Activated CD4-positive, alpha-beta T cell treated with anti-CD3 and anti-CD28 coated beads, Interleukin-2, amount 50 U/mL, for 48 hours (primary cell): ENCODE measurements at regions not wholly inside any gene's neighbourhood (a gene's known extent, or its start where the extent isn't known, plus 50 kb on each side); places are given as distances from the start of the nearest gene placed in this dataset.
"Not testable (repeated sequence)": the region's sequence is repeated elsewhere in the genome, so short reads cannot be mapped to it uniquely, and the experiment has no call there.

Experiments
- DNase-seq, 2 experiments: peaks; one replicate each; pipeline ENCODE4 v3.0.0-alpha.2; 2020

GRCh38 chr1:2851918-2852317 lies 50.4 kb upstream of the TTC34 start:
- not testable (repeated sequence) for DNase-seq

- no peak for DNase-seq
These were observed 52.2 kb upstream of the TTC34 start for GRCh38 chr1:2853711-2854110.

GRCh38 chr1:2854151-2854550 lies 52.7 kb upstream of the TTC34 start:
- DNase-seq, result no peak

DNA sequence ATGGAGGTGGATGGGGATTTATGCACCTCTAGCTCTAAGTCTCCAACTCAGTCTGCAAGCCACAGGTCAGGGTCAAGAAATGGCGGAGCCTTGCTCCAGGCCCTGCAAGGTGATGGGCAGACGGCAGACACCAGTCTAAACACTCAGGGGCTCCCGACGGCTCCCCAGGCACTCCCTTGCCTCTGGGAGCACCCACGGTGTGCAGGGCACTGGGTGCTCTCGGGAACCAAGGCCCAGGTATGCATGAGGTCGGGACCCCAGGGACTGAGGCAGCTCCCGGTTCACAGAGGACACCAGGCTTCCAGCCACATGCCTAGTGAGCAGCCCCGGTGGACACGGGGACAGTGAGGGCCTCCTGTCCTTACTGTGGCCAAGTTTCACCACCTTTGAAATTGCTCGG lies 53.1 kb upstream of the TTC34 start:
- DNase-seq, result no peak

DNA sequence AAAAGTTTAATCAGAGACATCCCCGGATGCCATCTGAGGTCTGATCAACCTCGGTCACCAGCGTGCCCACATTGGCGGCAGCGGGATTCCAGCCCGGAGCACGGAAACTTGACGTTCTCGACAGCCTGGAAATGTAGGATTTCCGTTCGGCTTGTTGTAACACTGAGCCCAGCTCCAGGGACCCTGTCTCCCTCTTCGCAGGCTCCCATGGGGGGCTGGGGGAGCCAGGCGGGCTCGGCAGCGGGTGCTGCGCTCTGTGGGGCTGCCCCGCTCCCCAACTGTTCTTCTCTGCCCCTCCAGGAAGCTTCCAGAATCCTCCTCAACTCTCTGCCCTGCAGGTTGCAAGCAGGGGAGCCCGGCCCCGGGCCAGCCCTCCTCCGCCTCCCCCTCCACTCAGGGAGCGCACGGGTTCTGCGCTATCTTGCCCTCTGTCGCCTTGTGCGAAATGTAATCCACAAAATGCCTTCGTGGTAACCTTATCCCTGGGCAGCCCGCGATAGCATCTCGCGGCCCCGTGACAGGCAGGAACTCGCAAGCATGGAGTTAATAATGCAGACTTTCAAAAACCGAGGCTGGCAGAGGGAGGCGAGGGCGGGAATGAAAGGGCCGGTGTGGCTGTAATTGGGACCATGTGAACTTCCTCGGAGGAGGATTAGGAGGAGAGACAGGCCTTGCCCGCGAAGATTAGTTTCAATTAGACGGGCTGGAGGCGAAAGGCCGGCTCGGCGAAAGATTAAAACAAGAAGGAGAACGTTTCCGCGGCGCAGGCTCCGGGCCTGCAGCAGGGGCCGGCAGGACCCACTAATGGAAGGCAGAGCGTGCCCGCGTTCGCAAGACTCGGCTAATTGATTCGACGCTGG lies 53.9 kb upstream of the TTC34 start:
- DNase-seq, result no peak

GRCh38 chr1:2856066-2856390 lies 54.5 kb upstream of the TTC34 start:
- no peak for DNase-seq

DNA sequence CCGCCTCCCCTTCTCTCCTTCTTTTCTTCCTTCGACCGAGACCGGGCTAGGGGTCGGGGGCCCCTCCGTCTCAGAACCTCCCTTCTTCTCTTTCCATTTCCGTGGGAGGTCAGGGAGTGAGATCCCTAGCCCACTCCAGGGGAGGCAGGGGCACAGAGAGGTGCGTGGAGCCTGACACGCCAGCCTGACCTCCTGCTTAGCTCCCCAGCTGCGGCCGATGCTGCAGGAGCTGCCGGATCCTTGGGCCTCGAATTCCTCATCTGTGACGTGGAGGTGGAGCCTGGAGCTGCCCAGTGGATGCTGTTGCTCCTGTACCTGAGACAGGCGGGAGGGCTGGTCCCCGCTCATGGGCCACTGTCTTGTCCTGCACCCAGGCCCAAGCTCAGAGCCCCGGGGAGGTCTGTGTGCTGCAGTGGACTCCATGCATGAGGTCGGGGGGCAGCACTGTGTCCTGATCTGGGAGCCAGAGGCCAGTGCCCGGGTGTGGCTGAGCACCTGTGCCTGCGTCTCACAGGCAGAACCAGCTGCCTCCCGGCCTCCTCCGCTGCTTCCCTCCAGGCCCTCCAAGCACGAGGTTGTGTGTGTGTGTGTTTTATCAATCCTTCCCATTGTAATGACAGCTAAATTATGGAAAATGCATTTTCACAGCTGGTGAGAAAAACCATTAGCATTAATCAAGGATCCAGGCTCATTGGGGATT lies 55.3 kb upstream of the TTC34 start:
- no peak for DNase-seq

DNA sequence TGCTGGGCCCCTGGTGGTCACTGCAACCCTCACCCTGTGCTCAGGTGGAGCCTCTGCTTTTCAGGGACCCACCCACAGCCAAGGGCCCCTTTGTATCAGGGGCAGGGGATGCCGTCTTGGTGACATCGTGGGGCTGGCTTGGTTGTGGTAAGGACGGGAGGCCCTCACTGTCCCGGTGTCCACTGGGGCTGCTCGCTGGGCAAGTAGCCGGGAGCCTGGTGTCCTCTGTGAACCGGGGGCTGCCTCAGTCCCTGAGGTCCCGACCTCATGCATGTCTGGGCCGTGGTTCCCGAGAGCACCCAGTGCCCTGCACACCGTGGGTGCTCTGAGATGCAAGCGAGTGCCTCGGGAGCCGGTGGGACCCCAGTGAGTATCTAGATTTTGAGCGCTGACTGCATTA lies 56.0 kb upstream of the TTC34 start:
- no peak for DNase-seq

DNA sequence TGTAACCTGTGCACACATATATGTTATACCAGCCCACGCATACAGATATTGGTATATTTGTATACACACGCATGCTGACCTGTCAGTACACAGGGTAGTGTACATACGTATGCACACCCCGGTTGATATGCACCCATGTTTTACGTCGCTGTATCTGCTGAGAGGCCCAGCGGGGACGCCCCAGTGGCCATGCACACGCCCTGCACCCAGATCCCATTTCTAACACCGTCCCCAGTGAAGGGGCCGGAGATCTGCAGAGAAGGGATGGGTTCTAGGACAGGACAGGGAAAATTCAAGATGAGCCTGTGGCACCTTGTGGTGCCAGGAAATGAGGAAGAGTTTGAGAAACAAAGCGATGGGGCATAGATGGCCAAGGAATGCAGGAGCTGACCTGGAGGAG lies 57.2 kb upstream of the TTC34 start:
- no peak for DNase-seq

GRCh38 chr1:2859219-2859880 lies 57.9 kb upstream of the TTC34 start:
- no peak for DNase-seq

DNA sequence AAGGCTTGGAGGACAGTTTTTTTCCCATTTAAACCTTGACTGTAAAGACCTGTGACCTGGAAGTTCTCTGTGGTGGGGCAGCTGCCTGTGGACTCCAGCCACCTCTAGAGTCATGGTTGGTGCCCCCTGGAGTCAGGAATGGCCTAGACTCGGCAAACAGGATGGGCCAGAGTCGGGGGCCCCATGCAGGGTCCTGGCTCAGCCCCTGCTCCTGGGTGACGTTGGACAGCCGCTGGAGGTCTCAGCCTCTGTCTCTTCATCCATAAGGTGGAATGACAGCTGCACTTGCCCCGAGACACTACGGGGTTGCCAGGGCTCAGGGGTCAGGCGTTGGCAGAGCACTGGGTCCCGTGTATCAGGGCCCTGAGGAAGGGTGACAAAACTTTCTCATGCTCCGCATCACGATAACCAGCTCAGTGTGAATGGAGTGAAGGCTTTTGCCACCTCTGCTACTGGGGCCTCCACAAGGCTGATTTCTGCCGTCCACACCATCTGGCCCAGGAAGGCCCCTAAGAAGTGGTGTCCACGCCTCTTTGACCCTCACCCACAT lies 58.5 kb upstream of the TTC34 start:
- no peak for DNase-seq

DNA sequence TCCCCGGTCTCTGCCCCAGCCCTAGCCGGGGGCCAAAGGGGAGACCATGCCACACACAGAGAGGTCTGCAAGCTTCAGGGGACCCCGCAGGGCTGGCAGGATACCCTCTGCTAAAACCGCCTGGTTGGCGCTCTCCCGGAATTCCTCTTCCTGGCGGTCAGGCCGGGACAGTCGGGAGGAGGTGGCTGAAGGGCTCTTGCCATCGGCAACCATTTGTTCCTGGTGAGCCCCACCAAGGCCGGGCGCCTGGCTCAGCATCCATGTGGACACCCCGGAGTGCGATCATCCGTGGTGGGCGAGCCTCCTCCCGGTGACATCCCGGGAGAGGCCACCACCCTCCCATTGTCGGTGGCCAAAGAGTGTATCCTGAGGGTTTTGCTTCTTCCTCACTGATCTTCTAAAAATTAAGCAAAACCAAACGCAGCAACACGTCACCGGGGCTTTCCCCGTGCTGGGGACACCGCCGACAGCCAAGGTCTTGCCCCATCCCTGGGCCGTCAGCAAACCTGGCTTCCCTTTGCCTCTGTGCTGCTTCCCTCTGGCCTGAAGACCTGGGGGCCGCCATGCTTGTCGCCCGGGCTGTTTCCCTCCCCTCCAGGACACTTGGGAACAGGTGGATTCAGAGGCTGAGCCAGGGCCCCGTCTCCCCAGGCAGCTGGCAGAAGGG lies 59.1 kb upstream of the TTC34 start:
- DNase-seq, result no peak

GRCh38 chr1:2861143-2861987 lies 59.9 kb upstream of the TTC34 start:
- DNase-seq, result no peak

- DNase-seq, result no peak
These were observed 60.7 kb upstream of the TTC34 start for GRCh38 chr1:2861988-2862813.

- DNase-seq, result no peak
These were observed 61.5 kb upstream of the TTC34 start for GRCh38 chr1:2862814-2863647.

- DNase-seq, result no peak
These were observed 62.1 kb upstream of the TTC34 start for GRCh38 chr1:2863648-2863963.

DNA sequence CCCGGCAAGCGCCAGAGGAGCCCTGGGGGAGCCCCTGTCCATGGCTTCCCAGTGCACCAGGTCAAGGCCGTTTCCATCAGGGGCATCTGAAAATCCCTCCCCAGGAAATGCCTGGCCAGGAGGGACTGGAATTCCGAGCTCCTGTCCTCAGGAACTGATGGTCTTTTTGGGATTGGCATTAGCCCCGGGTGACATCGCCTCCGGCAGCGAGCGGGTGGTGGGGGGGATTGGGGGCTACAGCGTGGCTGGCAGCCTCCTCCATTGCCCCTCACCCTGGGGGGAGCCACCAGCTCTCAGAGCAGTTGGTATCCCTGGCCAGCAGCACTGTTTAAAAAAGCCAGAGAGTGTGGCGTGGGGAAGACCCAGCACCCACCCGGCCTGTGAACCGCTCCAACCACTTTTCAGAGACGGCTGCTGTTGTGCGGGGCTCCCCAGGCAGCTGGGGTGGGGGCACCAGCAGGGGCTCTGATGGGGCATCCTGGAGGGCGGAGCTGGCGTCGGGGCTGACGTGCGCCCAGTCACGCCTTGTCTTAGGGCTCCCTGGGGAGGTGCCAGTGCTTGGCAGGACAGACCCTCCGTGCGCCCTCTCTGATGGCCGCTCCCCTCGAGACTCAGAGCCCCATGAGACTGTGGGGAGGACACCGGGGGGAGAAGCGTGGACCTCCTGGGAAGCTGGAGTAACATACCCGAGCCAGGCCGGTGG lies 62.9 kb upstream of the TTC34 start:
- DNase-seq, result no peak

DNA sequence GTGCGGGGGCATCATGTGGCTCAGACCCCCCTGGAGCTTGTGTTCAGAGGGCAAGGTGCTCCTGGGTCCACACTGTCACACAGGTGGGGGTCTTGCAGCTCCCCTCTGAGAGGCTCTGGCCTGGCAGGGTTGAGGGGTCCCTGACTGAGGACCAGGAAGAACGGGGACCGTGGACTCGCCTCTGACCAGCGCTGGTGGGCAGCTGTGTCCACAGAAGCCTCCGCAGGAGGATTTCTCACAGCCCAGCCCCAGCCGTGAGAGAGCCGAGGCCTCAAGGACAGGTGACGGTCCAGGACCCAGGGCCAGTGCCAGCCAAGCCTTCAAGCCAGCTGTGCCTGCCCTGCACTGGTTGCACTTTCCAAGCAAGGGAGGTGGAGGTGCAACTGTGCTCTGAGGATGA lies 63.5 kb upstream of the TTC34 start:
- no peak for DNase-seq

- no peak for DNase-seq
These were observed 64.3 kb upstream of the TTC34 start for GRCh38 chr1:2865571-2866421.
